Activated B cell treated with CpG ODN at 0.5 μM for 24 hours (primary cell): ENCODE measurements at regions not wholly inside any gene's neighbourhood (a gene's known extent, or its start where the extent isn't known, plus 50 kb on each side); places are given as distances from the start of the nearest gene placed in this dataset.

Experiments used
- ATAC-seq: fragments of 200-7000 bp; cut with Tn5 transposase; one replicate; pipeline ENCODE4 v1.10.0; 2021; ENCODE audit warnings: low read depth, mild to moderate bottlenecking, moderate library complexity
- CTCF ChIA-PET: fragments of 350-600 bp; sonication (Branson Sonifier 250); formaldehyde crosslinking; loops from one replicate; lab custom pipeline; 2021; ENCODE audit warnings: antibody characterized with exemption; lab: Charles Lee
- POLR2A ChIA-PET: fragments of 350-600 bp; sonication (Branson Sonifier 250); formaldehyde crosslinking; loops from one replicate; lab custom pipeline; 2021; ENCODE audit warnings: antibody characterized with exemption; lab: Charles Lee
- DNase-seq: peaks from one replicate; pipeline ENCODE4 v3.0.0; 2022
- H3K27ac Mint-ChIP-seq: one replicate; pipeline ENCODE4 v1.8.0; 2020; ENCODE audit warnings: mixed read lengths
- H3K27me3 Mint-ChIP-seq: one replicate; pipeline ENCODE4 v1.8.0; 2021; ENCODE audit warnings: mixed read lengths
- H3K36me3 Mint-ChIP-seq: one replicate; pipeline ENCODE4 v1.8.0; 2021; ENCODE audit warnings: low read depth, mixed read lengths
- H3K4me1 Mint-ChIP-seq: one replicate; pipeline ENCODE4 v1.8.0; 2021; ENCODE audit warnings: mixed read lengths
- H3K4me3 Mint-ChIP-seq: one replicate; pipeline ENCODE4 v1.8.0; 2020; ENCODE audit warnings: mild to moderate bottlenecking, mixed read lengths
- H3K9me3 Mint-ChIP-seq: one replicate; pipeline ENCODE4 v1.8.0; 2020; ENCODE audit warnings: mixed read lengths
- intact Hi-C: fragments of 100-400 bp; cut with micrococcal nuclease; formaldehyde crosslinking; loops from one replicate; pipeline ENCODE4 v1.15.1; 2024
- TF ChIP-seq, protein P1 (sequence below): fragments of 200-600 bp; IDR thresholded peaks from one replicate; pipeline ENCODE4 v1.8.0; 2022; ENCODE audit warnings: antibody characterized with exemption, mild to moderate bottlenecking

DNA sequence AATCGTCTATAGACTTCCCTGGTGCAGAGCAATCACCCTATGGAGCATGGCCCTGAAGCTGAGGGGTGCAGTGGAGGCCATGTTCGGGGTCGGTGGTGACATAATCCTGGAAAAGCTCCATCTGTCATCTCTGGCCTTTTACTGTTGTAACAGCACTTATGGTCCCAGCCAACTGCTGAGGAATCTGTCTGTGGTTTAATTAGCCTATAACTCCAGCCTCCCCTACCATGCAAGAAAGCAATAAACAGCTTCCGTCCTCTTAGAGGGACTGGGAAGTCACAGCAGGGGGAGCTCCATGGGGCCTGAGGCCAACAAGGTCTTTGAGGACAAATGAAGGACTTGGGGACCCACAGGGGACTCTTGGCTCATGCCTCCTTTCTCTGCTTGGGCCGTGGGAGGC is 159.1 kb upstream of the NECTIN1 start:
- CTCF ChIA-PET: no interaction called here
- TF ChIP-seq, protein P1, sequence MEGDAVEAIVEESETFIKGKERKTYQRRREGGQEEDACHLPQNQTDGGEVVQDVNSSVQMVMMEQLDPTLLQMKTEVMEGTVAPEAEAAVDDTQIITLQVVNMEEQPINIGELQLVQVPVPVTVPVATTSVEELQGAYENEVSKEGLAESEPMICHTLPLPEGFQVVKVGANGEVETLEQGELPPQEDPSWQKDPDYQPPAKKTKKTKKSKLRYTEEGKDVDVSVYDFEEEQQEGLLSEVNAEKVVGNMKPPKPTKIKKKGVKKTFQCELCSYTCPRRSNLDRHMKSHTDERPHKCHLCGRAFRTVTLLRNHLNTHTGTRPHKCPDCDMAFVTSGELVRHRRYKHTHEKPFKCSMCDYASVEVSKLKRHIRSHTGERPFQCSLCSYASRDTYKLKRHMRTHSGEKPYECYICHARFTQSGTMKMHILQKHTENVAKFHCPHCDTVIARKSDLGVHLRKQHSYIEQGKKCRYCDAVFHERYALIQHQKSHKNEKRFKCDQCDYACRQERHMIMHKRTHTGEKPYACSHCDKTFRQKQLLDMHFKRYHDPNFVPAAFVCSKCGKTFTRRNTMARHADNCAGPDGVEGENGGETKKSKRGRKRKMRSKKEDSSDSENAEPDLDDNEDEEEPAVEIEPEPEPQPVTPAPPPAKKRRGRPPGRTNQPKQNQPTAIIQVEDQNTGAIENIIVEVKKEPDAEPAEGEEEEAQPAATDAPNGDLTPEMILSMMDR: no peak
- Mint-ChIP-seq H3K36me3 (no peaks in the 10 kb centered on the region), H3K27me3 (peaks cover 18% of the 10 kb centered on the region), H3K9me3 (no peaks in the 10 kb centered on the region), H3K27ac (no peak overlapping the region), H3K4me1 (no peaks in the 10 kb centered on the region), H3K4me3 (no peak overlapping the region)
- intact Hi-C loops: no loop called here
- ATAC-seq (no peak), DNase-seq (no peak)
- POLR2A ChIA-PET: no interaction called here

DNA sequence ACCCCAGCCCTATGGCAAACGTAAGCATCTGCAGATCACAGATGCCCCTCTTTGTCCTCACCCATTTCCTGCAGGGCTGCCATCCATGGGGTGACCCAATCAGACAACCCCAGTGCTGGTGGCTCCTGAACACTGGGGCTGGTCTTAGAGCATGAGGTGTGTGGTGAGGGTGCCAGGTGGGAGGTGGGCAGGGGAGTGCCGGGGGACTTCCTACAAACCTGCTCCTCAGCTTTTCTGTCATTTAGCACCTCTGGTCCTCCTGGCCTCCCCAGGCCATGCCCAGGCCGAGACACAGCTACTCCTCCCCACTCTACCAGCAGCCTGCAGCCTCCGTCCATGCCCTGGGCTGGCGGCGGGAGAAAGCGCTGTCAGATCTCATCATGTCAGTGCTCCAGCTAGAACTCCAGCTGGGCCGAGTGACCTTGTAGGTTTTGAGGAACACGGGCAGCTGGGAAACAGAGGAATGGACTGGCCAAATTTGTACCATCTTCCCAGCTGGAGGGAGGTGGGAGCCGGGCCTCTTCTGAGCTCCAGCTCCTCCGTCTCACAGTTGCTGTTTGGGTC is 157.7 kb upstream of the NECTIN1 start:
- no peak for ATAC-seq
- no peaks in the 10 kb centered on the region for H3K36me3 Mint-ChIP-seq
- POLR2A ChIA-PET: no interaction called here
- DNase-seq: no peak
- CTCF ChIA-PET: no interaction called here
- no peaks in the 10 kb centered on the region for H3K4me1 Mint-ChIP-seq
- TF ChIP-seq, protein P1: no peak
- intact Hi-C loops: no loop called here
- peaks cover 17% of the 10 kb centered on the region for H3K27me3 Mint-ChIP-seq
- H3K9me3 Mint-ChIP-seq: no peaks in the 10 kb centered on the region
- no peak overlapping the region for H3K4me3 Mint-ChIP-seq
- H3K27ac Mint-ChIP-seq: no peak overlapping the region

DNA sequence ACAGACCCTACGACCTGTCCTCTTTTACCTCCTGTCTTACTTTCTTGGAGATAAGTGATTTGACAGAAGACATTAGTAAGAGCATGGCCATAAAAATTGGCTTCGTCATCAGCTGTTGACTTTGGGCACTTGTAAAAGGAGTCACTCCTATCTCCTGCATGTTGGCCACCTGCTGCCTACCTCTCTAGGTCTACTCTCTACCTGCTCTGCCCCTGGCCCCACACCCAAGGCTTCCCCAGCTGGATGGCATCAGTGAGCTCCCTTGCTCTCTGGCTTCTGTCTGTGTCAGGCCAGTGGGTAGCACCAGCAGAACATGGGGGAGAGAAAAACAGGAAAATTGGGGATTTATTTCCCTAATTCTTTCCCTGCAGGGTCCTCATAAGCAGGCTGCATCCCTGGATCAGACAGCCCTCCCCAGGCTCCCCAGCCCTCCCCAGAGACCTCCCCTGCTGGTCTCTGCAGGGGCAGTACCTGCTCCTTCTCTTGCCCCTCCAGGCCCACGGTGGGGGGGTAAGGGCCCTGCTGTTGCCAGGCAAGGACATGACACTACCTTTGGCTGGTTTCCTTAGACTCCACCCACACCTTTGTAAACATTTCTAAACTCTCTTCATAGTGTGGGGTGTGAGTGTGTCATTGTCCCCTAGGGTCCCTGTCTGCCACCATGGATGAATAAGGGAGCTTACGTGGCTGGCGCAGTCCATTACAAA is 157.0 kb upstream of the NECTIN1 start:
- POLR2A ChIA-PET: no interaction called here
- peaks cover 15% of the 10 kb centered on the region for H3K27me3 Mint-ChIP-seq

DNA sequence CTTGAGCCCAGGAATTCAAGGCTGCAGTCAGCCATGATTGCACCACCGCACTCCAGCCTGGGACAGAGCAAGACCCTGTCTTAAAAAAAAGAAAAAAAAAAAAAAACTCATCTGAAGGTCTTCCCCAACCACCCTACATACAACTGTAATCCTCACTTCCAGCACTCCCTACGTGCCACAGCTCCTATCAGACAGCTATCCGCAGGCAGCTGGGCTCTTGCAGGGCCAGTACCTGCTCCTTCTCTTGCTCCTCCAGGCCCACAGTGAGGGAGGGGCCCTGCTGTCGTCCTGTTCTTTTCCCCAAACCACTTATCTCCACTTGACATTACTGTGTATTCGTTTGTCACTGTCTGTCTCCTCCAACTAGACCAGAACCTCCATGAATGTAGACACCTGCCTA is 156.1 kb upstream of the NECTIN1 start:
- H3K9me3 Mint-ChIP-seq: no peaks in the 10 kb centered on the region
- H3K4me1 Mint-ChIP-seq: no peaks in the 10 kb centered on the region
- TF ChIP-seq, protein P1: no peak
- no peak overlapping the region for H3K27ac Mint-ChIP-seq
- H3K36me3 Mint-ChIP-seq: no peaks in the 10 kb centered on the region
- DNase-seq (no peak), ATAC-seq (no peak)
- H3K27me3 Mint-ChIP-seq: peaks cover 13% of the 10 kb centered on the region
- intact Hi-C loops: no loop called here
- ChIA-PET POLR2A (no interaction called here), CTCF (no interaction called here)
- H3K4me3 Mint-ChIP-seq: no peak overlapping the region

More for the DNA sequence above, 157.0 kb upstream of the NECTIN1 start:
- H3K4me1 Mint-ChIP-seq: no peaks in the 10 kb centered on the region
- H3K9me3 Mint-ChIP-seq: no peaks in the 10 kb centered on the region
- CTCF ChIA-PET: no interaction called here
- H3K36me3 Mint-ChIP-seq: no peaks in the 10 kb centered on the region
- no peak overlapping the region for H3K27ac Mint-ChIP-seq
- DNase-seq (no peak), ATAC-seq (no peak)
- intact Hi-C loops: no loop called here
- TF ChIP-seq, protein P1: no peak
- H3K4me3 Mint-ChIP-seq: no peak overlapping the region

DNA sequence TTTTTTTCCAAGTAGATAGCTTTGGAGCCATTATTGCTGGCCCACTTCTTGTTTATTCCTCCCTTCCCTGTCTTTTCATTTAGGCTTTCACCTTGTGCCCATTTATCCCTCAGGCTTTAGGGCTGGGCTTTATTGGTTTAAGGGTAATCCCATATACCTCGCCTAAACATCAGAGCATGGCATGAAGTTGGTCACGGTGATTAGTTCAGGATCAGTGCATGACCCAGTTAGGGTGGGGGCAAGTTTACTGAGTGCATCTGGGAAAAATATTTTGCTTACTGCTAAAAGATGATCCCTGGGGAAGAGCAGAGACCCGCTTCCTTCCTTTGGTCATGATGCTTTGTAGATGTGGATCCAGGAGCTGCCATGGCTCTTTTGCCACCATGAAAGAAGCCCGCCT is 153.3 kb upstream of the NECTIN1 start:
- Mint-ChIP-seq H3K9me3 (no peaks in the 10 kb centered on the region), H3K4me1 (no peaks in the 10 kb centered on the region), H3K27me3 (peaks cover 14% of the 10 kb centered on the region), H3K27ac (no peak overlapping the region), H3K36me3 (no peaks in the 10 kb centered on the region), H3K4me3 (no peak overlapping the region)
- ATAC-seq: no peak
- intact Hi-C loops: no loop called here
- ChIA-PET CTCF (no interaction called here), POLR2A (no interaction called here)
- TF ChIP-seq, protein P1: no peak
- DNase-seq: no peak
